Esophagus muscularis mucosa (tissue), 4 donors: ENCODE measurements at regions not wholly inside any gene's neighbourhood (a gene's known extent, or its start where the extent isn't known, plus 50 kb on each side); places are given as distances from the start of the nearest gene placed in this dataset.

Experiments
- DNase-seq: peaks from one replicate; pipeline ENCODE4 v3.0.0-alpha.2; 2017; ENCODE audit errors: extremely low spot score
- H3K27ac ChIP-seq, 4 donors: fragments of 200-600 bp; sonication (generic); replicated peaks in 1 of 4; 1 replicate in 3 of 4; 2 replicates in 1 of 4; pipeline ENCODE4 v1.5.1; 2016 to 2019; ENCODE audit warnings: mild to moderate bottlenecking in 1 of 4
- H3K27me3 ChIP-seq, 4 donors: fragments of 200-600 bp; sonication (generic); one replicate each; pipeline versions ENCODE4 v1.5.1 to v1.6.0; 2016 to 2019
- H3K36me3 ChIP-seq, 4 donors: fragments of 200-600 bp; sonication (generic); one replicate each; pipeline ENCODE4 v1.5.1; 2016 to 2019
- H3K4me1 ChIP-seq, 4 donors: fragments of 200-600 bp; sonication (generic); one replicate each; pipeline ENCODE4 v1.5.1; 2016 to 2019
- H3K4me3 ChIP-seq, 4 donors: fragments of 200-600 bp; sonication (generic); 1 replicate in 2 of 4; 2 replicates in 2 of 4; pipeline ENCODE4 v1.5.1; 2016 to 2019; ENCODE audit warnings: mild to moderate bottlenecking in 4 of 4, moderate library complexity in 1 of 4
- H3K9me3 ChIP-seq, 4 donors: fragments of 200-600 bp; sonication (generic); 1 replicate in 3 of 4; 2 replicates in 1 of 4; pipeline ENCODE4 v1.5.1; 2016 to 2019
- CTCF ChIP-seq, 3 experiments: fragments of 200-600 bp in 2 of 3; fragments of 450-650 bp in 1 of 3; sonication (generic) in 2 of 3; IDR thresholded peaks; one replicate each; pipeline ENCODE4 v1.5.1; 2017 to 2019; ENCODE audit warnings: antibody characterized with exemption in 3 of 3, mild to moderate bottlenecking in 2 of 3, moderate library complexity in 1 of 3
- EP300 ChIP-seq: sonication (generic); formaldehyde crosslinking; IDR thresholded peaks from one replicate; pipeline ENCODE4 v1.6.1; 2017; ENCODE audit warnings: antibody characterized with exemption
- POLR2A ChIP-seq: fragments of 450-650 bp; IDR thresholded peaks from one replicate; pipeline ENCODE4 v1.6.1; 2017; ENCODE audit warnings: antibody characterized with exemption, moderate library complexity, mild to moderate bottlenecking, low read depth
- POLR2AphosphoS5 ChIP-seq, 2 donors: sonication (generic); formaldehyde crosslinking; IDR thresholded peaks; one replicate each; pipeline ENCODE4 v1.6.1; 2017; ENCODE audit warnings: antibody characterized with exemption in 2 of 2
- WGBS: methylation state at CpG from one replicate; pipeline ENCODE4 v1.1.5; 2018; 5-methylcytosine and 5-hydroxymethylcytosine counted together
- intact Hi-C: fragments of 100-400 bp; cut with DNase I; formaldehyde crosslinking; loops from one replicate; pipeline ENCODE4 v1.15.1; 2023

GRCh38 chr12:41959271-41959670 lies 185.4 kb downstream of the GXYLT1 start:
- peaks cover 0 to 14% (median 10%) of the 10 kb centered on the region in 4 donors for H3K4me1 ChIP-seq
- H3K27me3 ChIP-seq, result no peaks in the 10 kb centered on the region
- no peaks in the 10 kb centered on the region for H3K36me3 ChIP-seq
- TF ChIP-seq POLR2AphosphoS5 (IDR thresholded peaks at IDR 0.05) (no peak), EP300 (no peak), POLR2A (no peak), CTCF (IDR thresholded peaks at IDR 0.05) (no peak)
- no peaks in the 10 kb centered on the region for H3K9me3 ChIP-seq
- H3K4me3 ChIP-seq, result no peak overlapping the region
- no peak overlapping the region for H3K27ac ChIP-seq
- intact Hi-C loops, result no loop called here
- WGBS, result 91% methylated on average over 2 of the region's 2 CpGs
- no peak for DNase-seq

GRCh38 chr12:41956353-41956752 lies 188.3 kb downstream of the GXYLT1 start:
- intact Hi-C loops, result no loop called here
- TF ChIP-seq POLR2AphosphoS5 (IDR thresholded peaks at IDR 0.05) (no peak), CTCF (IDR thresholded peaks at IDR 0.05) (no peak), EP300 (no peak), POLR2A (no peak)
- Histone ChIP-seq H3K4me3 (no peak overlapping the region), H3K27ac (no peak overlapping the region), H3K4me1 (peaks cover 0 to 14% (median 7%) of the 10 kb centered on the region in 4 donors), H3K27me3 (no peaks in the 10 kb centered on the region), H3K9me3 (no peaks in the 10 kb centered on the region), H3K36me3 (no peaks in the 10 kb centered on the region)
- WGBS, result 53% methylated on average over 2 of the region's 2 CpGs
- DNase-seq, result no peak

- Histone ChIP-seq H3K36me3 (no peaks in the 10 kb centered on the region), H3K4me3 (no peak overlapping the region), H3K27ac (no peak overlapping the region), H3K4me1 (no peaks in the 10 kb centered on the region), H3K27me3 (no peaks in the 10 kb centered on the region), H3K9me3 (peaks cover 0 to 10% (median 4%) of the 10 kb centered on the region in 4 donors)
- intact Hi-C loops, result no loop called here
- 95% methylated on average over 1 of the region's 1 CpG for WGBS
- TF ChIP-seq EP300 (no peak), POLR2AphosphoS5 (IDR thresholded peaks at IDR 0.05) (no peak), CTCF (IDR thresholded peaks at IDR 0.05) (no peak), POLR2A (no peak)
- DNase-seq, result no peak
These were observed 194.2 kb downstream of the GXYLT1 start for GRCh38 chr12:41950455-41950854.

- 100% methylated on average over 2 of the region's 2 CpGs for whole genome bisulfite sequencing
- intact Hi-C loops, result no loop called here
These were observed 198.6 kb downstream of the GXYLT1 start for GRCh38 chr12:41946106-41946505.

More at GRCh38 chr12:41946106-41946505, 198.6 kb downstream of the GXYLT1 start:
- DNase-seq, result no peak
- Histone ChIP-seq H3K27ac (no peak overlapping the region), H3K27me3 (no peaks in the 10 kb centered on the region), H3K4me1 (peaks cover 0 to 15% (median 5%) of the 10 kb centered on the region in 4 donors), H3K4me3 (no peak overlapping the region), H3K36me3 (no peaks in the 10 kb centered on the region), H3K9me3 (peaks cover 0 to 10% (median 4%) of the 10 kb centered on the region in 4 donors)
- TF ChIP-seq POLR2A (no peak), CTCF (IDR thresholded peaks at IDR 0.05) (no peak), POLR2AphosphoS5 (IDR thresholded peaks at IDR 0.05) (no peak), EP300 (no peak)
